Small intestine (tissue), 7 donors: ENCODE measurements at regions not wholly inside any gene's neighbourhood (a gene's known extent, or its start where the extent isn't known, plus 50 kb on each side); places are given as distances from the start of the nearest gene placed in this dataset.
A peak's percentile ranks its signal among the peaks of the same experiment; 100 is the strongest.
"Not testable (repeated sequence)": the region's sequence is repeated elsewhere in the genome, so short reads cannot be mapped to it uniquely, and the experiment has no call there.

Experiments used
- DNase-seq, 2 donors: peaks; one replicate each; pipeline versions ENCODE4 v3.0.0 to v3.0.0-alpha.2; 2013
- FAIRE-seq: peaks from 2 replicates; lab custom pipeline; 2012; peaks lifted over from hg19 to GRCh38; lab: Jason Lieb, UNC
- H3K27ac ChIP-seq, 3 donors: one replicate each; pipeline ENCODE4 v1.5.1; 2013; ENCODE audit warnings: low read length in 2 of 3, mild to moderate bottlenecking in 2 of 3, control low read depth in 1 of 3, inconsistent platforms in 1 of 3, low read depth in 1 of 3, moderate library complexity in 1 of 3
- H3K27me3 ChIP-seq, 3 donors: one replicate each; pipeline ENCODE4 v1.6.1; 2013; ENCODE audit warnings: low read length in 3 of 3, inconsistent platforms in 1 of 3; ENCODE audit not compliant: control insufficient read depth in 3 of 3, insufficient read depth in 3 of 3
- H3K36me3 ChIP-seq, 3 donors: one replicate each; pipeline ENCODE4 v1.6.1; 2013; ENCODE audit warnings: low read length in 3 of 3, inconsistent platforms in 1 of 3, low read depth in 1 of 3, mild to moderate bottlenecking in 1 of 3, moderate library complexity in 1 of 3; ENCODE audit not compliant: control insufficient read depth in 3 of 3, insufficient read depth in 2 of 3
- H3K4me1 ChIP-seq, 3 donors: one replicate each; pipeline ENCODE4 v1.6.1; 2013; ENCODE audit warnings: low read length in 2 of 3, inconsistent platforms in 1 of 3, low read depth in 1 of 3, mild to moderate bottlenecking in 1 of 3, moderate library complexity in 1 of 3; ENCODE audit not compliant: control insufficient read depth in 3 of 3, insufficient read depth in 2 of 3
- H3K4me3 ChIP-seq, 3 donors: one replicate each; pipeline ENCODE4 v1.5.1; 2013; ENCODE audit warnings: low read length in 3 of 3, control low read depth in 1 of 3, inconsistent platforms in 1 of 3, low read depth in 1 of 3, mild to moderate bottlenecking in 1 of 3, moderate library complexity in 1 of 3
- H3K9me3 ChIP-seq, 2 donors: one replicate each; pipeline ENCODE4 v1.6.1; 2013; ENCODE audit warnings: low read depth in 1 of 2, low read length in 1 of 2; ENCODE audit not compliant: control insufficient read depth in 2 of 2, insufficient read depth in 1 of 2
- WGBS, 3 donors: extraction: QIAGEN DNeasy Blood & Tissue Kit; methylation state at CpG; one replicate each; pipeline ENCODE4 v1.1.7; 2013; 5-methylcytosine and 5-hydroxymethylcytosine counted together
- donor health status: healthy with polysubstance abuse.
- donor health status: control.
- donor health status: control.
- donor health status: Bipolar disorder and iron deficiency.
- donor health status: healthy.

- DNase-seq, result no peak
- Histone ChIP-seq H3K27me3 (no peaks in the 10 kb centered on the region), H3K4me1 (no peaks in the 10 kb centered on the region), H3K4me3 (no peak overlapping the region), H3K36me3 (no peaks in the 10 kb centered on the region), H3K27ac (no peak overlapping the region), H3K9me3 (no peaks in the 10 kb centered on the region)
- FAIRE-seq, result no peak
- WGBS, 3 donors, result 68 to 81% (median 73%) methylated on average over 8 of the region's 8 CpGs
Observed at GRCh38 chr3:76310089-76310488, 524.7 kb upstream of the ZNF717 start.

GRCh38 chr3:76310667-76311066, 525.3 kb upstream of the ZNF717 start:
- DNase-seq (no peak), FAIRE-seq (no peak)
- H3K36me3 ChIP-seq, result no peaks in the 10 kb centered on the region
- H3K4me1 ChIP-seq, result no peaks in the 10 kb centered on the region
- H3K27me3 ChIP-seq, result no peaks in the 10 kb centered on the region
- H3K4me3 ChIP-seq, result no peak overlapping the region
- WGBS, 3 donors, result 62 to 80% (median 75%) methylated on average over 7 of the region's 7 CpGs
- no peaks in the 10 kb centered on the region for H3K9me3 ChIP-seq
- no peak overlapping the region for H3K27ac ChIP-seq

DNA sequence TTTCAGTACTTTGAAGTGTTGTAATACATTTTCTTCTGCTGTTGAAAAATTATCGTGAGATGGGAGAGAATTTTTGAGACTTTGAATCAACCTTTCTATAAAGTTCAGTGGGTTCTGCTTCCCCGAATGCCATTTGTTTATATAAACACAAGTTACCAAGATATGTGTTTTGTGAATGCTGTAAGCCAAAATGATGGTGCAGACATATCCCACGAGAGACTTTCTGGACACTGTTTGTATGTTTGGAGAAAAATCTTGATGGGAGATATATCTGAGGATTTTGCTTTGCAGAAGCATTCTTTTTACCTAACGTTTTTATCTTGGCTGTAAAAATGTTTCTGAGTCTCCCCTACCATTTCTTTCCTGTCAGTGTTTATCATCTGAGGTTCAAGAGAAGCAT, 526.6 kb upstream of the ZNF717 start:
- FAIRE-seq, result no peak
- WGBS, 3 donors, result 40 to 52% (median 48%) methylated on average over 4 of the region's 4 CpGs

DNA sequence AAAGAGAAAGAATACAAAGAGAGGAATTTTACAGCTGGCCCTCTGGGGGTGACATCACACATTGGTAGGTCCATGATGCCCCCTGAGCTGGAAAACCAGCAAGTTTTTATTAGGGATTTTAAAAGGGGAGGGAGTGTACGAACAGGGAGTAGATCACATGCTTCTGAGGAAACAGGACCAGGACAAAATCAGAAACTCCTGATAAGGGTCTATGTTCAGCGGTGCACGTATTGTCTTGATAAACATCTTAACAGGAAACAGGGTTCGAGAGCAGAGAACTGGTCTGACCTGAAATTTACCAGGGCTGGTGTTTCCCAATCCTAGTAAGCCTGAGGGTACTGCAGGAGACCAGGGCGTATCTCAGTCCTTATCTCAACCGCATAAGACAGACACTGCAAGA, 530.6 kb upstream of the ZNF717 start:
- not testable (repeated sequence) for H3K9me3 ChIP-seq, H3K27me3 ChIP-seq, H3K36me3 ChIP-seq, H3K4me3 ChIP-seq, H3K4me1 ChIP-seq, FAIRE-seq, H3K27ac ChIP-seq, DNase-seq
- 84 to 89% (median 86%) methylated on average over 6 of the region's 6 CpGs for WGBS, 3 donors

More for the DNA sequence above, 526.6 kb upstream of the ZNF717 start:
- no peak for DNase-seq
- Histone ChIP-seq H3K27ac (no peak overlapping the region), H3K27me3 (no peaks in the 10 kb centered on the region), H3K4me1 (no peaks in the 10 kb centered on the region), H3K36me3 (no peaks in the 10 kb centered on the region), H3K4me3 (no peak overlapping the region), H3K9me3 (no peaks in the 10 kb centered on the region)

DNA sequence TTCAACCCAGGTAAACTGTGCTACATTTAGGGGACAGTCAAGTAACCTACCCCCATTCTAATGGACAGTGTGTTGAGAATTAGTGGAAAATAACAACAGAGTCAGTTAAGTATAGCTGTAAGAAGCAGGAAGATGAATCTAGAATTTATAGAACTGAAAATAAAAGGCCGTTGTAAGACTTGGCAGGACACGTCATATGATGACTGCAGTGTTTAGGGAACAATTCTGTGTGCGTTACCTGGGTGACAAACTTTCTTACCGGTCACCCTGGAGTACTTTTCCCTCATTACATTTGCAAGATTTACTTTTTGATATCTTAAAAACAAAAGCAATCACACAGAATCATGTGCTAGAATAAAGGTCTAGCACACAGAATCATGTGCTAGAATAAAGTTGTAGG, 536.3 kb upstream of the ZNF717 start:
- 81 to 83% (median 83%) methylated on average over 4 of the region's 4 CpGs for WGBS, 3 donors
- no peak overlapping the region for H3K4me3 ChIP-seq
- no peaks in the 10 kb centered on the region for H3K36me3 ChIP-seq
- no peak overlapping the region for H3K27ac ChIP-seq
- H3K9me3 ChIP-seq, result no peaks in the 10 kb centered on the region
- FAIRE-seq, result no peak
- H3K27me3 ChIP-seq, result no peaks in the 10 kb centered on the region
- no peak for DNase-seq
- no peaks in the 10 kb centered on the region for H3K4me1 ChIP-seq

GRCh38 chr3:76324101-76324500, 538.8 kb upstream of the ZNF717 start:
- Histone ChIP-seq H3K9me3 (no peaks in the 10 kb centered on the region), H3K27ac (no peak overlapping the region), H3K4me1 (no peaks in the 10 kb centered on the region), H3K27me3 (no peaks in the 10 kb centered on the region), H3K36me3 (no peaks in the 10 kb centered on the region), H3K4me3 (no peak overlapping the region)
- DNase-seq (no peak), FAIRE-seq (no peak)
- WGBS, 3 donors, result 68 to 76% (median 69%) methylated on average over 4 of the region's 4 CpGs

DNA sequence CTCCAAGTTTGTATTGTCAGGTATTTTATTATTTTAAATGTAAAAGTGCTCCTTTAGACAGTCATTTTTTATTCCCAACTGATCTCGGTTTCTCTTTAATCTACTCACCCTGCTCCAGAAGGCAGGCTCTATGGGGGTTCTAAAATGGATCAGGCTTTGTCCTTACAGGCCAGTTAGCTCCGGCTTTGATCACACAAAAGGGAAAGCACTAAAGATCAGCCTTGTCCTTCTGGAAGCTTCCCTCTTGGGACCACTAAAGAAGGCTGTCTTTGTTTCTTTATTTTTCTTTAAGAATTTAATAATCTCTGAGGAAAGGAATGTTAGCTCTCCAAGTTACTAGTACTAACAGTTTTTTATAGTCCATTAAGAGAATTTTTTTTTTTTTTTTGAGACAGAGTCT, 560.5 kb upstream of the ZNF717 start:
- H3K9me3 ChIP-seq, result no peaks in the 10 kb centered on the region
- no peaks in the 10 kb centered on the region for H3K27me3 ChIP-seq
- no peak overlapping the region for H3K4me3 ChIP-seq
- H3K4me1 ChIP-seq, result no peaks in the 10 kb centered on the region
- DNase-seq (no peak), FAIRE-seq (no peak)
- H3K36me3 ChIP-seq, result no peaks in the 10 kb centered on the region
- no peak overlapping the region for H3K27ac ChIP-seq
- WGBS, 3 donors, result 65 to 77% (median 74%) methylated on average over 2 of the region's 2 CpGs

DNA sequence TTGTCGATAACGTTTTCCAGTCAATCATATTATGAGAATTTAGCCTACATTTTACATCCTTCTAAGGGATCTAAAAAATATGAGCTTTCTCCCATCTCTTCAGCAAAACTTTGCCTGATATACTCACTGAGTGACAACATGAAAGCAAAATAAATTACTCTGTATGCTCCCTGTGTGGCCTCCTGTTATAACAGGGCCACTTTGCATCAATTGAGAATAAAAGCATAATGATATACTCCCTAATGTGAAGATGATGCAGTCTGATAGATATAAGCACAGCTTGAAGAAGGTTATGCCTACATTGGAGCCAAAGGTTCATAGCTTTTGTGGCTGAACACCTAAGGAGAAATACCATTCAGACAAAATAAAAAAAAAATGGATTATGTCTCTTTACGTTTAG, 561.3 kb upstream of the ZNF717 start:
- whole genome bisulfite sequencing, 3 donors, result 81 to 89% (median 83%) methylated on average over 3 of the region's 3 CpGs
- Histone ChIP-seq H3K27me3 (no peaks in the 10 kb centered on the region), H3K4me1 (no peaks in the 10 kb centered on the region), H3K27ac (no peak overlapping the region), H3K36me3 (no peaks in the 10 kb centered on the region), H3K9me3 (no peaks in the 10 kb centered on the region), H3K4me3 (no peak overlapping the region)
- no peak for FAIRE-seq
- DNase-seq, result no peak

DNA sequence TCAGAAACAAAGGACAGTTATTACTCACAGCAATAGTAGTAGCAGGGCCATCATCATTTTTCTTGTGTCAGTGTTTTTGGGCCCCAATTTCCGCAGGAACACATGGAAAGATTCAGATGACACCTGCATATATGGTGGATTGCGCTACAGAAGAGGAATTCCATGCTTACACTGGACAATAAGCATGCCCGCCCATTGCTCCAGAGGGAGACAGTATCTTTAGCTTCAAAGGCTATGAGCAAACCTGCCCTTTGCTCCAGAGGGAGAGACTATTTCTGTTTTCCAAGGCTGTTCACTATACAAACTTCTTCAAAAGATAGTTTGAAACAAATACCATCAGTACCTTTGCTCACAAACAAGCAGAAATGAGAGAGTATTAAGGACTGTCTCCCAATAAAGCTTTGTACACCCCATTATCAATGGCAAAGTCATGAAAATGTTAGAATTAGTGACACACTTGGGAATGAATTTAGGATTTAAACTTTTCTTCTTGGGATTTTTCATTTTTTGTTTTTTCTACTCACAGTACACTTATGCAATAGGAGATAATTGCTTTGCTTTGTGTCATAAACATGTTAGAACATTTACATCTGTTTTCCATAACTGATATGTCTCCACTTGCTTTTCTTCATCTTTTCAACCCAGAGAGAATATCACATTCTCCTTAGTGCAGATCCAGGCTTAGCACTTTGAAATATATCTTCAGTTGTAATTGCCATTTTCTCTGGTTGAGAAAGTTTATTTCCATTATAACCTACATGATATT, 564.5 kb upstream of the ZNF717 start:
- peak in 1 of 2 donors; percentile 7 for DNase-seq
- H3K4me1 ChIP-seq, result no peaks in the 10 kb centered on the region
- 68 to 82% (median 73%) methylated on average over 3 of the region's 3 CpGs for WGBS, 3 donors
- no peaks in the 10 kb centered on the region for H3K27me3 ChIP-seq
- FAIRE-seq, result no peak
- no peak overlapping the region for H3K27ac ChIP-seq
- H3K9me3 ChIP-seq, result no peaks in the 10 kb centered on the region
- H3K4me3 ChIP-seq, result no peak overlapping the region
- no peaks in the 10 kb centered on the region for H3K36me3 ChIP-seq
